HepG2 (cell line): ENCODE measurements at regions not wholly inside any gene's neighbourhood (a gene's known extent, or its start where the extent isn't known, plus 50 kb on each side); places are given as distances from the start of the nearest gene placed in this dataset.

Experiments used
- ESRRA ChIP-seq: sonication (generic); formaldehyde crosslinking; IDR thresholded peaks from 2 replicates; pipeline ENCODE4 v1.5.1; 2020; ENCODE audit warnings: mild to moderate bottlenecking, low read depth, missing genetic modification reagents
- KAT2B ChIP-seq: fragments of 150-350 bp; IDR thresholded peaks from 2 replicates; pipeline ENCODE4 v1.6.1; 2014; ENCODE audit warnings: low read depth, low read length, borderline replicate concordance
- KDM5A ChIP-seq: fragments of 200-600 bp; sonication (generic); IDR thresholded peaks from 2 replicates; pipeline ENCODE4 v1.7.0; 2018; ENCODE audit warnings: antibody characterized with exemption, mild to moderate bottlenecking, low read length, borderline replicate concordance
- PAX8 ChIP-seq: sonication (generic); formaldehyde crosslinking; IDR thresholded peaks from 2 replicates; pipeline ENCODE4 v1.8.0; 2022; ENCODE audit warnings: mild to moderate bottlenecking, missing genetic modification reagents, borderline replicate concordance
- TF ChIP-seq, protein P1 (sequence below): sonication (generic); formaldehyde crosslinking; IDR thresholded peaks from 2 replicates; pipeline ENCODE4 v1.5.0; 2020; ENCODE audit warnings: mild to moderate bottlenecking, missing genetic modification reagents, borderline replicate concordance
- TF ChIP-seq, protein P2 (sequence below): sonication (generic); formaldehyde crosslinking; IDR thresholded peaks from 2 replicates; pipeline ENCODE4 v1.5.0; 2020; ENCODE audit warnings: mild to moderate bottlenecking, missing genetic modification reagents, moderate library complexity

- no peak for TF ChIP-seq PAX8 (CRISPR knock-in tag)
- TF ChIP-seq KAT2B = no peak
- TF ChIP-seq, protein P1, sequence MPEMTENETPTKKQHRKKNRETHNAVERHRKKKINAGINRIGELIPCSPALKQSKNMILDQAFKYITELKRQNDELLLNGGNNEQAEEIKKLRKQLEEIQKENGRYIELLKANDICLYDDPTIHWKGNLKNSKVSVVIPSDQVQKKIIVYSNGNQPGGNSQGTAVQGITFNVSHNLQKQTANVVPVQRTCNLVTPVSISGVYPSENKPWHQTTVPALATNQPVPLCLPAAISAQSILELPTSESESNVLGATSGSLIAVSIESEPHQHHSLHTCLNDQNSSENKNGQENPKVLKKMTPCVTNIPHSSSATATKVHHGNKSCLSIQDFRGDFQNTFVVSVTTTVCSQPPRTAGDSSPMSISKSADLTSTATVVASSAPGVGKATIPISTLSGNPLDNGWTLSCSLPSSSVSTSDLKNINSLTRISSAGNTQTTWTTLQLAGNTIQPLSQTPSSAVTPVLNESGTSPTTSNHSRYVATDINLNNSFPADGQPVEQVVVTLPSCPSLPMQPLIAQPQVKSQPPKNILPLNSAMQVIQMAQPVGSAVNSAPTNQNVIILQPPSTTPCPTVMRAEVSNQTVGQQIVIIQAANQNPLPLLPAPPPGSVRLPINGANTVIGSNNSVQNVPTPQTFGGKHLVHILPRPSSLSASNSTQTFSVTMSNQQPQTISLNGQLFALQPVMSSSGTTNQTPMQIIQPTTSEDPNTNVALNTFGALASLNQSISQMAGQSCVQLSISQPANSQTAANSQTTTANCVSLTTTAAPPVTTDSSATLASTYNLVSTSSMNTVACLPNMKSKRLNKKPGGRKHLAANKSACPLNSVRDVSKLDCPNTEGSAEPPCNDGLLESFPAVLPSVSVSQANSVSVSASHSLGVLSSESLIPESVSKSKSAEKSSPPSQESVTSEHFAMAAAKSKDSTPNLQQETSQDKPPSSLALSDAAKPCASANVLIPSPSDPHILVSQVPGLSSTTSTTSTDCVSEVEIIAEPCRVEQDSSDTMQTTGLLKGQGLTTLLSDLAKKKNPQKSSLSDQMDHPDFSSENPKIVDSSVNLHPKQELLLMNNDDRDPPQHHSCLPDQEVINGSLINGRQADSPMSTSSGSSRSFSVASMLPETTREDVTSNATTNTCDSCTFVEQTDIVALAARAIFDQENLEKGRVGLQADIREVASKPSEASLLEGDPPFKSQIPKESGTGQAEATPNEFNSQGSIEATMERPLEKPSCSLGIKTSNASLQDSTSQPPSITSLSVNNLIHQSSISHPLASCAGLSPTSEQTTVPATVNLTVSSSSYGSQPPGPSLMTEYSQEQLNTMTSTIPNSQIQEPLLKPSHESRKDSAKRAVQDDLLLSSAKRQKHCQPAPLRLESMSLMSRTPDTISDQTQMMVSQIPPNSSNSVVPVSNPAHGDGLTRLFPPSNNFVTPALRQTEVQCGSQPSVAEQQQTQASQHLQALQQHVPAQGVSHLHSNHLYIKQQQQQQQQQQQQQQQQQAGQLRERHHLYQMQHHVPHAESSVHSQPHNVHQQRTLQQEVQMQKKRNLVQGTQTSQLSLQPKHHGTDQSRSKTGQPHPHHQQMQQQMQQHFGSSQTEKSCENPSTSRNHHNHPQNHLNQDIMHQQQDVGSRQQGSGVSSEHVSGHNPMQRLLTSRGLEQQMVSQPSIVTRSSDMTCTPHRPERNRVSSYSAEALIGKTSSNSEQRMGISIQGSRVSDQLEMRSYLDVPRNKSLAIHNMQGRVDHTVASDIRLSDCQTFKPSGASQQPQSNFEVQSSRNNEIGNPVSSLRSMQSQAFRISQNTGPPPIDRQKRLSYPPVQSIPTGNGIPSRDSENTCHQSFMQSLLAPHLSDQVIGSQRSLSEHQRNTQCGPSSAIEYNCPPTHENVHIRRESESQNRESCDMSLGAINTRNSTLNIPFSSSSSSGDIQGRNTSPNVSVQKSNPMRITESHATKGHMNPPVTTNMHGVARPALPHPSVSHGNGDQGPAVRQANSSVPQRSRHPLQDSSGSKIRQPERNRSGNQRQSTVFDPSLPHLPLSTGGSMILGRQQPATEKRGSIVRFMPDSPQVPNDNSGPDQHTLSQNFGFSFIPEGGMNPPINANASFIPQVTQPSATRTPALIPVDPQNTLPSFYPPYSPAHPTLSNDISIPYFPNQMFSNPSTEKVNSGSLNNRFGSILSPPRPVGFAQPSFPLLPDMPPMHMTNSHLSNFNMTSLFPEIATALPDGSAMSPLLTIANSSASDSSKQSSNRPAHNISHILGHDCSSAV (CRISPR knock-in tag) = no peak
- no peak for TF ChIP-seq ESRRA (CRISPR knock-in tag)
- TF ChIP-seq KDM5A = no peak
- TF ChIP-seq, protein P2, sequence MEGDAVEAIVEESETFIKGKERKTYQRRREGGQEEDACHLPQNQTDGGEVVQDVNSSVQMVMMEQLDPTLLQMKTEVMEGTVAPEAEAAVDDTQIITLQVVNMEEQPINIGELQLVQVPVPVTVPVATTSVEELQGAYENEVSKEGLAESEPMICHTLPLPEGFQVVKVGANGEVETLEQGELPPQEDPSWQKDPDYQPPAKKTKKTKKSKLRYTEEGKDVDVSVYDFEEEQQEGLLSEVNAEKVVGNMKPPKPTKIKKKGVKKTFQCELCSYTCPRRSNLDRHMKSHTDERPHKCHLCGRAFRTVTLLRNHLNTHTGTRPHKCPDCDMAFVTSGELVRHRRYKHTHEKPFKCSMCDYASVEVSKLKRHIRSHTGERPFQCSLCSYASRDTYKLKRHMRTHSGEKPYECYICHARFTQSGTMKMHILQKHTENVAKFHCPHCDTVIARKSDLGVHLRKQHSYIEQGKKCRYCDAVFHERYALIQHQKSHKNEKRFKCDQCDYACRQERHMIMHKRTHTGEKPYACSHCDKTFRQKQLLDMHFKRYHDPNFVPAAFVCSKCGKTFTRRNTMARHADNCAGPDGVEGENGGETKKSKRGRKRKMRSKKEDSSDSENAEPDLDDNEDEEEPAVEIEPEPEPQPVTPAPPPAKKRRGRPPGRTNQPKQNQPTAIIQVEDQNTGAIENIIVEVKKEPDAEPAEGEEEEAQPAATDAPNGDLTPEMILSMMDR (CRISPR knock-in tag) = no peak
Observed at GRCh38 chr18:41024792-41025191, 930.2 kb upstream of the PIK3C3 start.
